ENCODE measurements at regions not wholly inside any gene's neighbourhood (a gene's known extent, or its start where the extent isn't known, plus 50 kb on each side); places are given as distances from the start of the nearest gene placed in this dataset.

DNA sequence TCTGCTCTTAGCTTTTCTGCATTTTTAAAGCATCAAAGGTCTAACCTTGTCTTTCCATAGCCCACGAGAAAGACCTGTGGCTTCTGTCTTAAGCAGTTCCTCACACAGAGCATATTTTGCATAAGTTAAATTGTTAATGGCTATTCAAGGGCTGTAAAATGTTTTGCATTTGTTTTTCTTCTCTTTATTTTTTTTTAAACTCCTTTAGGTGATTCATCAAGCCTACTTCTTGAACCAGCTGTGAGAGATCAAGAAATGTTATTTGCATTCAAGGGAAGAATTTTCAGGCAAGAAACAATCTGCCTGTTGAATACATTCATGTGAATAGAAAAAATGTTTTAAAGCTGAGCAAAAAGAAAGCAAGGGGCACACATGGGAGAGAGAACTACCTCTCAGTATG lies 423.8 kb upstream of the FRG1 start:
- TF ChIP-seq, protein P1, sequence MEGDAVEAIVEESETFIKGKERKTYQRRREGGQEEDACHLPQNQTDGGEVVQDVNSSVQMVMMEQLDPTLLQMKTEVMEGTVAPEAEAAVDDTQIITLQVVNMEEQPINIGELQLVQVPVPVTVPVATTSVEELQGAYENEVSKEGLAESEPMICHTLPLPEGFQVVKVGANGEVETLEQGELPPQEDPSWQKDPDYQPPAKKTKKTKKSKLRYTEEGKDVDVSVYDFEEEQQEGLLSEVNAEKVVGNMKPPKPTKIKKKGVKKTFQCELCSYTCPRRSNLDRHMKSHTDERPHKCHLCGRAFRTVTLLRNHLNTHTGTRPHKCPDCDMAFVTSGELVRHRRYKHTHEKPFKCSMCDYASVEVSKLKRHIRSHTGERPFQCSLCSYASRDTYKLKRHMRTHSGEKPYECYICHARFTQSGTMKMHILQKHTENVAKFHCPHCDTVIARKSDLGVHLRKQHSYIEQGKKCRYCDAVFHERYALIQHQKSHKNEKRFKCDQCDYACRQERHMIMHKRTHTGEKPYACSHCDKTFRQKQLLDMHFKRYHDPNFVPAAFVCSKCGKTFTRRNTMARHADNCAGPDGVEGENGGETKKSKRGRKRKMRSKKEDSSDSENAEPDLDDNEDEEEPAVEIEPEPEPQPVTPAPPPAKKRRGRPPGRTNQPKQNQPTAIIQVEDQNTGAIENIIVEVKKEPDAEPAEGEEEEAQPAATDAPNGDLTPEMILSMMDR (IDR thresholded peaks at IDR 0.05) = no peak
- ATAC-seq (ENCODE audit: insufficient number of reproducible peaks, low FRiP score, low read depth) = no peak
- DNase-seq (ENCODE audit: low spot score) = no peak
- Histone ChIP-seq H3K27me3 (replicated peaks; ENCODE audit: insufficient read depth) (no peaks in the 10 kb centered on the region), H3K27ac (no peak overlapping the region), H3K4me1 (ENCODE audit: control insufficient read depth in 1 of 2, low read depth in 2 of 2) (no peaks in the 10 kb centered on the region), H3K36me3 (no peaks in the 10 kb centered on the region), H3K9me3 (no peaks in the 10 kb centered on the region), H3K4me3 (no peak overlapping the region)

DNA sequence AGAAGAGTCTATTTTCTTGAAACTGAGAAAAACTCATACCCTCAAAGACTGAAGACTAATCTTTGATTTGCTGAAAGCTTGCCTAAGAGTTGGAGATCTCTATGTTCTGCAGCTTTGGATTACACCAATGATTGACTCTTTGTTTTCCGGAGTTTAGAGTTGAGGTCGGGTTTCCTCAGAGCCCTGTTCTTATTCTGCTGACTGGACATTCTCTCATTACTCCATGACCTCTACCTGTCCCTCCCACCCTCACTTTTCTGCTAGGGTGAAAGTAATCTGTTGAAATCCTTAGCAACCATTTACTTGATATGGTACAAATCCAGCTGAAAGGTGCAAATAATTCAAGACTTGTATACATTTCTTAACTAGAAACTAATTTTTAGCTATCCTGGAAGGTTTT lies 421.5 kb upstream of the FRG1 start:
- Histone ChIP-seq H3K27ac (no peak overlapping the region), H3K4me1 (ENCODE audit: control insufficient read depth in 1 of 2, low read depth in 2 of 2) (no peaks in the 10 kb centered on the region), H3K27me3 (replicated peaks; ENCODE audit: insufficient read depth) (no peaks in the 10 kb centered on the region), H3K9me3 (no peaks in the 10 kb centered on the region), H3K4me3 (no peak overlapping the region), H3K36me3 (no peaks in the 10 kb centered on the region)
- TF ChIP-seq, protein P1 (IDR thresholded peaks at IDR 0.05) = no peak
- ATAC-seq (ENCODE audit: insufficient number of reproducible peaks, low FRiP score, low read depth) = no peak
- no peak for DNase-seq (ENCODE audit: low spot score)

DNA sequence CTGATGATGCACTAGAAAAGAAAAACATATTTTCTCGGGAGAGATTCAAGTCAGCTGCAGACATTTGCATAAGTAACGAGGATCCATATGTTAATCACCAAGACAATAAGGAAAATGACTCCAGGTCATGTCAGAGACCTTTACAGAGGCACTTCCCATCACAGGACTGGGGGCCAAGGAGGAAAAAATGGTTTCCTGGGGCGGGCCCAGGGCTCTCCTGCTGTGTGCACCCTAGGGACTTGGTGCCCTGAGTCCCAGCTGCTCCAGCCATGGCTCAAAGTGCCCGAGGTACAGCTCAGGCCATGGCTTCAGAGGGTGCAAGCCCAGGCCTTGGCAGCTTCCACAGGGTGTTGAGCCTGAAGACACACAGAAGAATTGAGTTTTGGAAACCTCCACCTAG lies 415.4 kb upstream of the FRG1 start:
- no peak overlapping the region for H3K4me3 ChIP-seq
- no peak for ATAC-seq (ENCODE audit: insufficient number of reproducible peaks, low FRiP score, low read depth)
- TF ChIP-seq, protein P1 (IDR thresholded peaks at IDR 0.05) = no peak

DNA sequence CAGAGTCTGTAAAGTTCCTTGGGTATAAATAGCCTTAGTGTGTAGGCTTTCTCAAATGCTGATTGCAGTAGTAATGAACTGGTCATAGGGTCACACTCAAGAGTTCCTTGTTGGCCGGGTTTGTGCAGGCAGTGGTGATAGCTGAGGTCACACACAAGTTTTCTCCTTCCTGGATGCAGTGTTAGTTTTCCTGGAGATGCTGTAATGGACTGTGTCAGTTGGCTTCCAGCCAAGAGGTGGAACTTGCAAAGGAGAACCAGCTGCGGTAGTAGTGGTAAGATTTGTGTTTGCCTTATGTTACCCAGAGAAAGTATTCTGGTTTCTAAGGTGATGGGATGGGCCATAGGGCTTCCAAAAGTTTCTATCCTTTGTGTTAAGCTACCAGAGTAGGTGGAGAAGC lies 409.8 kb upstream of the FRG1 start:
- DNase-seq (ENCODE audit: low spot score) (no peak), ATAC-seq (ENCODE audit: insufficient number of reproducible peaks, low FRiP score, low read depth) (no peak)
- no peaks in the 10 kb centered on the region for H3K27me3 ChIP-seq (replicated peaks; ENCODE audit: insufficient read depth)
- H3K4me1 ChIP-seq (ENCODE audit: control insufficient read depth in 1 of 2, low read depth in 2 of 2) = no peaks in the 10 kb centered on the region
- no peak overlapping the region for H3K27ac ChIP-seq
- H3K9me3 ChIP-seq = peaks cover 14% of the 10 kb centered on the region
- TF ChIP-seq, protein P1 (IDR thresholded peaks at IDR 0.05) = no peak
- no peak overlapping the region for H3K4me3 ChIP-seq
- no peaks in the 10 kb centered on the region for H3K36me3 ChIP-seq

More for the DNA sequence above, 415.4 kb upstream of the FRG1 start:
- H3K27ac ChIP-seq = no peak overlapping the region
- DNase-seq (ENCODE audit: low spot score) = no peak
- H3K27me3 ChIP-seq (replicated peaks; ENCODE audit: insufficient read depth) = no peaks in the 10 kb centered on the region
- no peaks in the 10 kb centered on the region for H3K36me3 ChIP-seq
- H3K9me3 ChIP-seq = peaks cover 5% of the 10 kb centered on the region
- no peaks in the 10 kb centered on the region for H3K4me1 ChIP-seq (ENCODE audit: control insufficient read depth in 1 of 2, low read depth in 2 of 2)

DNA sequence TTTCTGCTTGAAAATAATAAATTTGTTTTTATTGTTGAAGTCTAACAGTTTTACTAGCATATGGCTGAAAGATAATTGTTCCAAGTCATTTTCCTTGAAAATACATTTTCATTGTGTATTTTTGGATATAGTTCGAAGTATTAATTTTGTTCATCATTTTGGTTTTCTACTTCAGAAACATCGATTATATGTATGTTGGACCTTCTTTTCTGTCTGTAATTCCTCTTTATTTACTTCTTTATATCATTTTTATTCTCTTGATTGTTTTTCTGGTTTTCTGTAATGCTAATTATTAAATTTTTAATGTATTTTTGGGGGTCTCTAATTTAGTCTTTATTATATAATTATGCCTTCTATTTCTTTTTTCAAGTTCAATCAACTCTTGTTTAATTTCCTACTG lies 407.1 kb upstream of the FRG1 start:
- H3K27ac ChIP-seq = no peak overlapping the region
- TF ChIP-seq, protein P1 (IDR thresholded peaks at IDR 0.05) = no peak
- no peaks in the 10 kb centered on the region for H3K27me3 ChIP-seq (replicated peaks; ENCODE audit: insufficient read depth)
- no peaks in the 10 kb centered on the region for H3K36me3 ChIP-seq
- no peaks in the 10 kb centered on the region for H3K4me1 ChIP-seq (ENCODE audit: control insufficient read depth in 1 of 2, low read depth in 2 of 2)
- ATAC-seq (ENCODE audit: insufficient number of reproducible peaks, low FRiP score, low read depth) = no peak
- DNase-seq (ENCODE audit: low spot score) = no peak
- no peak overlapping the region for H3K4me3 ChIP-seq
- H3K9me3 ChIP-seq = peaks cover 14% of the 10 kb centered on the region
